ENCODE measurements at regions not wholly inside any gene's neighbourhood (a gene's known extent, or its start where the extent isn't known, plus 50 kb on each side); places are given as distances from the start of the nearest gene placed in this dataset.
"Not testable (repeated sequence)": the region's sequence is repeated elsewhere in the genome, so short reads cannot be mapped to it uniquely, and the experiment has no call there.

GRCh38 chr2:118372886-118373830 lies 284.9 kb downstream of the INSIG2 start:
- DNase-seq, result no peak

GRCh38 chr2:118371515-118371914 lies 283.2 kb downstream of the INSIG2 start:
- no peak for DNase-seq

GRCh38 chr2:118369521-118369920 lies 281.2 kb downstream of the INSIG2 start:
- DNase-seq, result not testable (repeated sequence)

GRCh38 chr2:118363604-118364003 lies 275.3 kb downstream of the INSIG2 start:
- no peak for DNase-seq

GRCh38 chr2:118356051-118356450 lies 267.8 kb downstream of the INSIG2 start:
- no peak for DNase-seq

- DNase-seq, result no peak
Observed at GRCh38 chr2:118351796-118352195, 263.5 kb downstream of the INSIG2 start.

GRCh38 chr2:118350621-118351020 lies 262.4 kb downstream of the INSIG2 start:
- DNase-seq, result no peak

GRCh38 chr2:118349365-118349764 lies 261.1 kb downstream of the INSIG2 start:
- no peak for DNase-seq

- no peak for DNase-seq
Observed at GRCh38 chr2:118348380-118349034, 260.2 kb downstream of the INSIG2 start.

GRCh38 chr2:118345465-118345864 lies 257.2 kb downstream of the INSIG2 start:
- DNase-seq, result no peak

GRCh38 chr2:118340103-118340502 lies 251.8 kb downstream of the INSIG2 start:
- no peak for DNase-seq

GRCh38 chr2:118339386-118339785 lies 251.1 kb downstream of the INSIG2 start:
- no peak for DNase-seq

- DNase-seq, result no peak
Observed at GRCh38 chr2:118333664-118334063, 245.4 kb downstream of the INSIG2 start.

- DNase-seq, result no peak
Observed at GRCh38 chr2:118325321-118325955, 237.2 kb downstream of the INSIG2 start.

- DNase-seq, result no peak
Observed at GRCh38 chr2:118322406-118322805, 234.1 kb downstream of the INSIG2 start.

- DNase-seq, result no peak
Observed at GRCh38 chr2:118321432-118322105, 233.3 kb downstream of the INSIG2 start.

- DNase-seq, result no peak
Observed at GRCh38 chr2:118320658-118321057, 232.4 kb downstream of the INSIG2 start.

GRCh38 chr2:118320196-118320595 lies 231.9 kb downstream of the INSIG2 start:
- DNase-seq, result no peak

GRCh38 chr2:118319271-118319684 lies 231.0 kb downstream of the INSIG2 start:
- no peak for DNase-seq

GRCh38 chr2:118315606-118316005 lies 227.3 kb downstream of the INSIG2 start:
- DNase-seq, result no peak

GRCh38 chr2:118312969-118313756 lies 224.9 kb downstream of the INSIG2 start:
- no peak for DNase-seq

All from DMS79 (cell line).